GM12878 (cell line): ENCODE measurements at regions not wholly inside any gene's neighbourhood (a gene's known extent, or its start where the extent isn't known, plus 50 kb on each side); places are given as distances from the start of the nearest gene placed in this dataset.

Experiments
- BMI1 ChIP-seq: fragments of 450-650 bp; IDR thresholded peaks from 2 replicates; pipeline ENCODE4 v1.6.1; 2016; ENCODE audit warnings: mild to moderate bottlenecking, moderate library complexity, borderline replicate concordance
- CHD1 ChIP-seq: IDR thresholded peaks from 2 replicates; pipeline ENCODE4 v1.6.1; 2012; ENCODE audit warnings: low read depth, low read length, improper control_type of control experiment
- CHD2 ChIP-seq: IDR thresholded peaks from 2 replicates; pipeline ENCODE4 v1.6.1; 2011; ENCODE audit warnings: low read depth, low read length, improper control_type of control experiment, borderline replicate concordance
- EP300 ChIP-seq, 2 experiments: fragments of 150-350 bp in 1 of 2; IDR thresholded peaks; 2 replicates each; pipeline ENCODE4 v1.6.1; 2011 to 2012; ENCODE audit warnings: low read depth in 2 of 2, low read length in 2 of 2, borderline replicate concordance in 1 of 2, improper control_type of control experiment in 1 of 2, inconsistent platforms in 1 of 2; ENCODE audit not compliant: control insufficient read depth in 1 of 2
- FOS ChIP-seq: IDR thresholded peaks from 3 replicates; pipeline ENCODE4 v1.6.1; 2011; ENCODE audit warnings: borderline replicate concordance; ENCODE audit not compliant: insufficient read length; ENCODE audit errors: extremely low read depth
- FOXM1 ChIP-seq: IDR thresholded peaks from 2 replicates; pipeline ENCODE4 v1.6.1; 2012; ENCODE audit warnings: low read depth, mild to moderate bottlenecking, inconsistent platforms, low read length, moderate library complexity
- HCFC1 ChIP-seq: fragments of 150-350 bp; IDR thresholded peaks from 2 replicates; pipeline ENCODE4 v1.6.1; 2014; ENCODE audit warnings: low read length
- IRF4 ChIP-seq: IDR thresholded peaks from 2 replicates; pipeline ENCODE4 v1.6.1; 2011; ENCODE audit warnings: low read depth, low read length
- KLF5 ChIP-seq: fragments of 450-650 bp; IDR thresholded peaks from 2 replicates; pipeline ENCODE4 v1.6.1; 2014; ENCODE audit warnings: mild to moderate bottlenecking; ENCODE audit not compliant: partially characterized antibody
- MTA2 ChIP-seq: fragments of 450-650 bp; IDR thresholded peaks from 2 replicates; pipeline ENCODE4 v1.6.1; 2016; ENCODE audit warnings: low read depth, mild to moderate bottlenecking, moderate library complexity
- NBN ChIP-seq: fragments of 450-650 bp; IDR thresholded peaks from 2 replicates; pipeline ENCODE4 v1.6.1; 2016
- NR2C1 ChIP-seq: fragments of 450-650 bp; IDR thresholded peaks from 2 replicates; pipeline ENCODE4 v1.6.1; 2017; ENCODE audit warnings: antibody characterized with exemption, mild to moderate bottlenecking, moderate library complexity
- PAX5 ChIP-seq: IDR thresholded peaks from 2 replicates; pipeline ENCODE4 v1.6.1; 2011; ENCODE audit warnings: low read depth, low read length, borderline replicate concordance
- PML ChIP-seq: IDR thresholded peaks from 2 replicates; pipeline ENCODE4 v1.6.1; 2012; ENCODE audit warnings: low read length, inconsistent platforms
- POU2F2 ChIP-seq: IDR thresholded peaks from 3 replicates; pipeline ENCODE4 v1.6.1; 2011; ENCODE audit warnings: low read depth, mild to moderate bottlenecking, low read length, borderline replicate concordance
- RAD51 ChIP-seq: fragments of 450-650 bp; IDR thresholded peaks from 2 replicates; pipeline ENCODE4 v1.6.1; 2016; ENCODE audit warnings: moderate library complexity, mild to moderate bottlenecking, inconsistent platforms
- SIX5 ChIP-seq: IDR thresholded peaks from 2 replicates; pipeline ENCODE4 v1.6.1; 2011; ENCODE audit warnings: mild to moderate bottlenecking, low read depth, low read length, moderate library complexity; ENCODE audit not compliant: severe bottlenecking
- SP1 ChIP-seq: IDR thresholded peaks from one replicate; pipeline ENCODE4 v1.6.1; 2011; ENCODE audit warnings: low read depth, low read length
- SRF ChIP-seq, 2 experiments: IDR thresholded peaks; 2 replicates each; pipeline ENCODE4 v1.6.1; 2011; ENCODE audit warnings: low read depth in 2 of 2, low read length in 2 of 2, mild to moderate bottlenecking in 1 of 2, moderate library complexity in 1 of 2
- ZNF207 ChIP-seq: fragments of 450-650 bp; IDR thresholded peaks from 2 replicates; pipeline ENCODE4 v1.6.1; 2014; ENCODE audit warnings: antibody characterized with exemption, mild to moderate bottlenecking, borderline replicate concordance
- ZNF217 ChIP-seq: fragments of 450-650 bp; IDR thresholded peaks from 2 replicates; pipeline ENCODE4 v1.6.1; 2017; ENCODE audit warnings: antibody characterized with exemption, mild to moderate bottlenecking
- TF ChIP-seq, protein P1 (sequence below): fragments of 450-650 bp; IDR thresholded peaks from 2 replicates; pipeline ENCODE4 v1.6.1; 2016; ENCODE audit warnings: mild to moderate bottlenecking
- TF ChIP-seq, protein P2 (sequence below): IDR thresholded peaks from 2 replicates; pipeline ENCODE4 v1.6.1; 2011; ENCODE audit warnings: low read depth, mild to moderate bottlenecking, low read length, moderate library complexity, borderline replicate concordance; ENCODE audit errors: extremely low read depth
- TF ChIP-seq, protein P3 (sequence below): fragments of 450-650 bp; IDR thresholded peaks from 2 replicates; pipeline ENCODE4 v1.6.1; 2017; ENCODE audit warnings: low read depth, mild to moderate bottlenecking, moderate library complexity
- TF ChIP-seq, protein P4 (sequence below): IDR thresholded peaks from 2 replicates; pipeline ENCODE4 v1.6.1; 2012; ENCODE audit warnings: low read length, inconsistent platforms
- TF ChIP-seq, protein P5 (sequence below): fragments of 450-650 bp; conservative IDR thresholded peaks from 2 replicates; pipeline ENCODE4 v1.6.1; 2017; ENCODE audit warnings: mild to moderate bottlenecking, moderate library complexity

DNA sequence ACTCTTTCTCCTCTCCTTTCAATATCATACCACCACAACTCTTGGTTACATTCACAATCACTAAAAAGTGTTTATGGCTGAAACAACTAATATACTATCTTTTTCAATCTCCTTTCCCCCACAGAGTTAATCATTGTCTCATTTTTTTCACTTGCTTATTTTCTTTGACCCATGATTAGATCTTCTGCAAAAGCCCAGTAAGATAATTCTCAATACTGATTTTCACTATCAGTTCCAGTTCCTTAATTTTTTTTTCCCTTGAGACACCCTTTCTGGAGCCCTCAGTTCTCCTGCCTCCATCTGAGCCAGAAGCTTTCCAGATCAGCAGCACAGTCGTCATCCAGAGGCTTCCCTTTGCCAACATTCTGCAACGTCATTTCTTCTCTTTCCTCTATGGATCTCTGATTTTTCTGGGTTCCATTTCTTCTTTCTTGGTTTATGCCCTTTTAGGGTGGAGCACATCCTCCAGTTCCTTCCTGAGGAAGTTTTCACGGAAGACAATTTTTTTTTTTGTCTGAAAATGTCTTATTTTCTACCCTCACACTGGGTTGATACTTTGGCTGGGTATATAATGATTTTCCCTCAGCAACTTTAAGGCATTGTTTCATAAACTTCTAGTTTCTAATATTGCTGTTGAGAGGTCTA is 88.7 kb upstream of the C15orf39 start (continued):
- TF ChIP-seq CHD1 (0 out of 2 replicates have a peak, but pooled peaks have one; percentile 45), EP300 (IDR thresholded peaks at IDR 0.05; ENCODE audit: borderline replicate concordance in 1 of 2, control insufficient read depth in 1 of 2, low read depth in 2 of 2, low read length in 2 of 2) (peak; percentile 94 to 98; a peak in 3 of 4 replicates), PAX5 (peak; percentile 73; the same call in 1 of the 2 replicates), HCFC1 (no peak), BMI1 (peak; percentile 90), POU2F2 (peak; percentile 73; the same call in 2 of the 3 replicates), CHD2 (peak; percentile 80; the same call in 1 of the 2 replicates), SRF (IDR thresholded peaks at IDR 0.05; ENCODE audit: low read depth in 2 of 2, low read length in 2 of 2) (no peak), ZNF217 (peak; percentile 91), RAD51 (peak; percentile 17; the same call in 1 of the 2 replicates), NR2C1 (no peak), IRF4 (peak; percentile 95), SIX5 (no peak), FOXM1 (peak; percentile 87), PML (peak; percentile 67; the same call in 1 of the 2 replicates), NBN (peak; percentile 97), KLF5 (no peak), FOS (no peak), SP1 (peak; percentile 32), MTA2 (peak; percentile 99), ZNF207 (no peak)
- TF ChIP-seq, protein P1, sequence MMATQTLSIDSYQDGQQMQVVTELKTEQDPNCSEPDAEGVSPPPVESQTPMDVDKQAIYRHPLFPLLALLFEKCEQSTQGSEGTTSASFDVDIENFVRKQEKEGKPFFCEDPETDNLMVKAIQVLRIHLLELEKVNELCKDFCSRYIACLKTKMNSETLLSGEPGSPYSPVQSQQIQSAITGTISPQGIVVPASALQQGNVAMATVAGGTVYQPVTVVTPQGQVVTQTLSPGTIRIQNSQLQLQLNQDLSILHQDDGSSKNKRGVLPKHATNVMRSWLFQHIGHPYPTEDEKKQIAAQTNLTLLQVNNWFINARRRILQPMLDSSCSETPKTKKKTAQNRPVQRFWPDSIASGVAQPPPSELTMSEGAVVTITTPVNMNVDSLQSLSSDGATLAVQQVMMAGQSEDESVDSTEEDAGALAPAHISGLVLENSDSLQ = peak; percentile 5; the same call in 1 of the 2 replicates
- TF ChIP-seq, protein P2, sequence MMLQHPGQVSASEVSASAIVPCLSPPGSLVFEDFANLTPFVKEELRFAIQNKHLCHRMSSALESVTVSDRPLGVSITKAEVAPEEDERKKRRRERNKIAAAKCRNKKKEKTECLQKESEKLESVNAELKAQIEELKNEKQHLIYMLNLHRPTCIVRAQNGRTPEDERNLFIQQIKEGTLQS = no peak
- TF ChIP-seq, protein P3, sequence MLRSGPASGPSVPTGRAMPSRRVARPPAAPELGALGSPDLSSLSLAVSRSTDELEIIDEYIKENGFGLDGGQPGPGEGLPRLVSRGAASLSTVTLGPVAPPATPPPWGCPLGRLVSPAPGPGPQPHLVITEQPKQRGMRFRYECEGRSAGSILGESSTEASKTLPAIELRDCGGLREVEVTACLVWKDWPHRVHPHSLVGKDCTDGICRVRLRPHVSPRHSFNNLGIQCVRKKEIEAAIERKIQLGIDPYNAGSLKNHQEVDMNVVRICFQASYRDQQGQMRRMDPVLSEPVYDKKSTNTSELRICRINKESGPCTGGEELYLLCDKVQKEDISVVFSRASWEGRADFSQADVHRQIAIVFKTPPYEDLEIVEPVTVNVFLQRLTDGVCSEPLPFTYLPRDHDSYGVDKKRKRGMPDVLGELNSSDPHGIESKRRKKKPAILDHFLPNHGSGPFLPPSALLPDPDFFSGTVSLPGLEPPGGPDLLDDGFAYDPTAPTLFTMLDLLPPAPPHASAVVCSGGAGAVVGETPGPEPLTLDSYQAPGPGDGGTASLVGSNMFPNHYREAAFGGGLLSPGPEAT = peak; percentile 97
- TF ChIP-seq, protein P4, sequence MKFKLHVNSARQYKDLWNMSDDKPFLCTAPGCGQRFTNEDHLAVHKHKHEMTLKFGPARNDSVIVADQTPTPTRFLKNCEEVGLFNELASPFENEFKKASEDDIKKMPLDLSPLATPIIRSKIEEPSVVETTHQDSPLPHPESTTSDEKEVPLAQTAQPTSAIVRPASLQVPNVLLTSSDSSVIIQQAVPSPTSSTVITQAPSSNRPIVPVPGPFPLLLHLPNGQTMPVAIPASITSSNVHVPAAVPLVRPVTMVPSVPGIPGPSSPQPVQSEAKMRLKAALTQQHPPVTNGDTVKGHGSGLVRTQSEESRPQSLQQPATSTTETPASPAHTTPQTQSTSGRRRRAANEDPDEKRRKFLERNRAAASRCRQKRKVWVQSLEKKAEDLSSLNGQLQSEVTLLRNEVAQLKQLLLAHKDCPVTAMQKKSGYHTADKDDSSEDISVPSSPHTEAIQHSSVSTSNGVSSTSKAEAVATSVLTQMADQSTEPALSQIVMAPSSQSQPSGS = peak; percentile 92
- TF ChIP-seq, protein P5, sequence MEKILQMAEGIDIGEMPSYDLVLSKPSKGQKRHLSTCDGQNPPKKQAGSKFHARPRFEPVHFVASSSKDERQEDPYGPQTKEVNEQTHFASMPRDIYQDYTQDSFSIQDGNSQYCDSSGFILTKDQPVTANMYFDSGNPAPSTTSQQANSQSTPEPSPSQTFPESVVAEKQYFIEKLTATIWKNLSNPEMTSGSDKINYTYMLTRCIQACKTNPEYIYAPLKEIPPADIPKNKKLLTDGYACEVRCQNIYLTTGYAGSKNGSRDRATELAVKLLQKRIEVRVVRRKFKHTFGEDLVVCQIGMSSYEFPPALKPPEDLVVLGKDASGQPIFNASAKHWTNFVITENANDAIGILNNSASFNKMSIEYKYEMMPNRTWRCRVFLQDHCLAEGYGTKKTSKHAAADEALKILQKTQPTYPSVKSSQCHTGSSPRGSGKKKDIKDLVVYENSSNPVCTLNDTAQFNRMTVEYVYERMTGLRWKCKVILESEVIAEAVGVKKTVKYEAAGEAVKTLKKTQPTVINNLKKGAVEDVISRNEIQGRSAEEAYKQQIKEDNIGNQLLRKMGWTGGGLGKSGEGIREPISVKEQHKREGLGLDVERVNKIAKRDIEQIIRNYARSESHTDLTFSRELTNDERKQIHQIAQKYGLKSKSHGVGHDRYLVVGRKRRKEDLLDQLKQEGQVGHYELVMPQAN = no peak
